ACHN (cell line): ENCODE measurements at regions not wholly inside any gene's neighbourhood (a gene's known extent, or its start where the extent isn't known, plus 50 kb on each side); places are given as distances from the start of the nearest gene placed in this dataset.
"Not testable (repeated sequence)": the region's sequence is repeated elsewhere in the genome, so short reads cannot be mapped to it uniquely, and the experiment has no call there.

Source experiments
- DNase-seq: peaks from one replicate; pipeline ENCODE4 v3.0.0-alpha.2; 2015
- in situ Hi-C: cut with HindIII; loops from 2 replicates; pipeline ENCODE4 v1.10.0; 2017; ENCODE audit warnings: low sequenced_read_pairs, low pct_ligation_motif_present, low pct_unique_long_range_greater_than_20kb

DNA sequence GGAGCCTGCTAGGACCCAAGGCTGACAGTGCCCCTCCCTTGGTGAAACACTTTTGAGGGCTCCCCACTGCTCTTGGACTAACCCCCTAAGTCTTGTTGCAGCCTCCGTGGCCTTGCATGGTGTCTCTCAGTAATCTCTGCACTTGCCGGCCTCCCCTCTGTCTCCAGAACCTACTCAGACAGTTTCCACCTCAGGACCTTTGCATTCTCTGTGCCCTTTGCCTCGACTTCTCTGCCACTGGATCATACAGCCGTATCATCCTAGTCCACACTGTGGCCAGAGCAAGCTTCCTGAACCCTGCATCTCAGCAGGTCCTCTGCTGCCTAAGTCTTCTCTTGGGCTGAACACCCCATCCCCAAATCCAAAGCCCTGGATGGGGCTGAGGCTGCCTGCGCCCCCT lies 152.0 kb upstream of the PTPN1 start:
- DNase-seq = no peak
- in situ Hi-C loops = no loop called here

DNA sequence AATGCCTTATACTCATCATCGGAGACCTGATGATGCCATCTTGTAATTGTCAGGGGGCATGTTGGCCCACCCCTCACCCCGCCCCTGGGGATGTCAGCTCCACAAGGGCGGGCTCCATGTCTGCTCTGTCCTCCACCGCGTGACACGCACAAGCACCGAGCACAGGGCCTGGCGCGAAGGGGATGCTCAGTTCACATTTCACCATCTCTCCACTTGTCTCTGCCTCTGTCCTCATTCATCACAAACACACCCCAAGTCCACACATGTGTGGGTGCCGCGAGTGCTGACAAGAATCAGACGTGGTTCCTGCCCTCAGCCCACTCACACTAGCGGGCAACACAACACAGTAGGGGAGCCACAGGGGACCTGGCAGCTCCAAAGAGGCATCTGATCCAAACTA lies 151.2 kb upstream of the PTPN1 start:
- in situ Hi-C loops = no loop called here
- DNase-seq = no peak

DNA sequence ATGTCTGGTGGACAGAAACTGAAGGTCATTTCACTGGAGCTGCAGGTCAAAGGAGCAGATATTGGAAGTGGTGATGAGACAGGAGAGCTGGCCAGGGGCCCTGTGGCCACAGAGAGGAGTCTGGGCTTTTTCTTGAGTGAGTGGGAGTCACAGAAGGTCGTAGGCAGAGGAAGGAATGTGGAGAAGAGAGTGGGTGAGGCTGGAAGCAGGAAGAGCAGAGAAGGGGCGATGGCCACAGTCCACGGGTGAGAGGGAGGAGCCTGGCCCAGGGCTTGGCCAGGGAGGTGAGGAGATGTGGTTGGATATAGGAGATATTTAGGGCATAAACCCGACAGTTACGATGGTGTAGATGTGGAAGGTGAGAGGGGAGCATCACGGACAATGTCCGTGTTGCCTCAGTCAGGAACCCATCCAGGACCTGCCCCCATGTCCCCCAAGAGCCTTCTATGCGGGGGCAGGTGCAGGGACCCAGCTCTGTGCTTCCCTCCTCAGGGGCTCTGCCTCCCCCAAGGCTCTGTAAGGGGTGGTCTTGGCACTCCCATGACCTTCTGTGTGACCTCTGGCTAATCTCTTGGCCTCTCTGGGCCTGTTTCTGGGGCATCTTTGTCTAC lies 150.5 kb upstream of the PTPN1 start:
- no peak for DNase-seq
- in situ Hi-C loops = no loop called here

DNA sequence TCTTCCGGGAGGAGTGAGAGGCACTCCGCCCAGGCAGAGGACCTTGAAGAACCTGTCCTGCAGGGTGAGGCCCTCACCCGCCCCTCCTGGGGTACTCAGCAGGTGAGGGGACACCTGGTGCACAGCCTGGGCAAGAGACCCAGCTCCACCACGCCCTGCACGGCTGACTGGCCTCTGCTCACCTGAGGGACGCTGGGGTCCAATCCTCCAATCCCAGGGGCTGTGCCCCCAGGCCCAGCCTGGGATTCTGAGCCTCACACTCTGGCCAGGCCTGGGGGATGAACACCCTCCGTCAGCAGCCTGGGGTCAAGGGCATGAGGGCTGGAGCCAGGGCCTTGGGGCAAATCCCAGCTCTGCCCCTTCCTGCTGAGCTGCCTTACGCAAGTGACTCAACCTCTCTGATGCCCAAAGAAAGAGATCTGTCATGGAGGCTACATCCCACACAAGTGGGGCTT lies 149.9 kb upstream of the PTPN1 start:
- in situ Hi-C loops = no loop called here
- DNase-seq = no peak

DNA sequence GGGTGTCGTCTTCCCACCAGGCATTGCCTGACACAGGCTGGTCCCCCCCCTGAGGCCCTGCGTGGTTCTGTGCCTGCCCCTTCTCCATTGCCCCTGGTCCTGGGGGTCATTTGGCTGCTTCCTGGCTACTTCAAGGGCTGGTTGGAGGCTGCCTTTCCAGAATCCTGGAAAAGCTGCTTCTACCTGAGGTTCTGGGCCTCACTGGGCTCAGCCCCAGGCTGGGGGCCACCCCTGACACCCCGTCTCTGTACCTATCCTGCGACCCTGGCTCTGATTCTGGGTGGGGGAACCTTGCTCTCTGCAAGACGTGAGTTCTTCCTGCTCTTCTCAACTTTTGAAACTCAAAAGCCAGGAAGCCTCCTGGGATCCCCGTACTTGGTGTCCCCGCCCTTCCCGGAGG lies 149.3 kb upstream of the PTPN1 start:
- in situ Hi-C loops = no loop called here
- no peak for DNase-seq

GRCh38 chr20:50362177-50362576 lies 148.0 kb upstream of the PTPN1 start:
- DNase-seq, in situ Hi-C loops: not testable (repeated sequence)

GRCh38 chr20:50363027-50363426 lies 147.2 kb upstream of the PTPN1 start:
- in situ Hi-C loops = no loop called here
- no peak for DNase-seq

DNA sequence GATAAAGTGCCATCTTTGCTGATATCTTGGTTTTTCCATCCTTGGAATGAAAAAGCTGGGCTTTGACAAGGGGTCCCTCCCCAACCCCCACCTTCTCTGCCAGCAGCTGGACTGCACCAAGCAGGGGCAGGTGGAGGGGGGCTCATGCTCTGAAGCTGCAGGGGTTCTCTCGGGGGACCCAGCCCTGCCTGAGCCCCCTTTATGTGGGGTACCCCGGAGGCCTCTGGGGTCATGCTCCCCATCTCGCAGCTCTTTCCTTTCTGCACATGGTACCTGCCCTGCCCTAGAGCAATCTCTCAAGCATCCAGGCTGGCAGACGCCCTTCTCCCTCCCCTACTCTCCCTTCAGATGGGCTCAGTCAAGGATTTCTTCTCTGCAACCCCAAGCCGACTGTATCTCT lies 146.7 kb upstream of the PTPN1 start:
- DNase-seq = no peak
- in situ Hi-C loops = no loop called here

DNA sequence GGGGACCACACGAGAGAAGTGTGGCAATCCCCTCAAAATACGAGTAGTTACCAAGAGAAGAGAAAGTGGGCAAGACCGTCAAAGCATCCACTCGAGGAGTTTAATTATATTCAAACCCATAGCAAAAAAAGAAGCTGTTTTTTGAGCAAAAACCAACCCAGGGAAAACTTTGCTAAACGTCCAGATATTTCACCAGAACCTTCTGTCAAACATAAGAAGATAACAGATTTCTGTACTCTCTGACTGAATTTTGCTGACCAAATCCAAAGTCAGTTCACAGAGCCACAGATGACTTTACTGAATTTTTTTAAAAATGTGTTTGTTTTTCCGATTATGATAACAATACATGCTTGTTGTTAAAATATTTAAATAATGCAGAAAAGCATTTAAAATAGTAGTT lies 145.6 kb upstream of the PTPN1 start:
- DNase-seq = no peak
- in situ Hi-C loops = no loop called here

GRCh38 chr20:50366270-50367103 lies 143.7 kb upstream of the PTPN1 start:
- DNase-seq = no peak
- in situ Hi-C loops = no loop called here

DNA sequence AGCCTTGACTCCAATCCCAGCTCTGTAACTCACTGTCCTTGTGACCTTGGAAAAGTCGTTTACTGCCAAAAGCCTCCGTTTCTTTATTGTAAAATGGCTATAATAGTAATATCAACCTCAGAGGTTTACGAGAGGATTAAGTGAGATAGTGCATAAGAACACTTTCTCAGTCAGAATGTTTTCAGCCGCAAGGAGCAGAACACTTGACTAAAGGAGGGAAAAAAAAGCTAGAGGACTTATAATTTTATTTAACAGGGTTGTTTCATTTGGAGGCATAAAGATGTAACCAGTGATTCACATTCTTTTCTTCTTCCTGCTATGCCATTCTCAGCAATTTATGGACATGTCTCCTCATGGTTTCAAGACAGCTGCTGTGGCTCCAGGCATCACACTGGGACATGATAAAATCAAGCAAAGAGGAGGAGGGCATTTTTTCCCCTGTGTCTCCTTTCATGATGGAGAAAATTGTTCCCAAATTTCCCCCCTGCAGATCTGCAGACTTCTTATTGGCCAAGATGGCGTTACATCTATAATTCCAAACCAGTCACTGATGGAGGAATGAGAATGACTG lies 143.0 kb upstream of the PTPN1 start:
- in situ Hi-C loops = no loop called here

GRCh38 chr20:50367739-50368375 lies 142.3 kb upstream of the PTPN1 start:
- in situ Hi-C loops = no loop called here
- DNase-seq = no peak

More for the DNA sequence above, 143.0 kb upstream of the PTPN1 start:
- DNase-seq = no peak

- in situ Hi-C loops = no loop called here
- DNase-seq = no peak
Measured at GRCh38 chr20:50368386-50368785, 141.8 kb upstream of the PTPN1 start.

DNA sequence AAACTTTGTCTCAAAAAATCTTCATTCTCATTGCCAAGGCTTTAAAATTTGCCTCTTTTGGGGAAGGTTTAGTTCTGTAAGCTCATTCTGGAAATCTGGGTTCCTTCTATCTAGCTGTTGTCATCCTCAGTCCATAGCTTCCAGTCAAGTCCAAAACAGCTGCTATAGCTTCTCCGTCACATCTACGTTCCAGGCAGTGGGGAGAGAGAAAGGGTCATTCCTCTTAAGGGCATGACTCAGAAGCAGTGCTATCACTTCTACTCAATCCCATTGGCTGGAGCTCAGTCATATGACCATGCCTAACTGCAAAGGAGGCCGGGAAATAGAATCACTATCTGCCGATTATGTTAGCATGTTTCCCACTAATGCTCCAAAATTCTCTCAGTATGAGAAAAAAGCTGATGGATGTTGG lies 141.4 kb upstream of the PTPN1 start:
- DNase-seq = no peak
- in situ Hi-C loops = no loop called here

DNA sequence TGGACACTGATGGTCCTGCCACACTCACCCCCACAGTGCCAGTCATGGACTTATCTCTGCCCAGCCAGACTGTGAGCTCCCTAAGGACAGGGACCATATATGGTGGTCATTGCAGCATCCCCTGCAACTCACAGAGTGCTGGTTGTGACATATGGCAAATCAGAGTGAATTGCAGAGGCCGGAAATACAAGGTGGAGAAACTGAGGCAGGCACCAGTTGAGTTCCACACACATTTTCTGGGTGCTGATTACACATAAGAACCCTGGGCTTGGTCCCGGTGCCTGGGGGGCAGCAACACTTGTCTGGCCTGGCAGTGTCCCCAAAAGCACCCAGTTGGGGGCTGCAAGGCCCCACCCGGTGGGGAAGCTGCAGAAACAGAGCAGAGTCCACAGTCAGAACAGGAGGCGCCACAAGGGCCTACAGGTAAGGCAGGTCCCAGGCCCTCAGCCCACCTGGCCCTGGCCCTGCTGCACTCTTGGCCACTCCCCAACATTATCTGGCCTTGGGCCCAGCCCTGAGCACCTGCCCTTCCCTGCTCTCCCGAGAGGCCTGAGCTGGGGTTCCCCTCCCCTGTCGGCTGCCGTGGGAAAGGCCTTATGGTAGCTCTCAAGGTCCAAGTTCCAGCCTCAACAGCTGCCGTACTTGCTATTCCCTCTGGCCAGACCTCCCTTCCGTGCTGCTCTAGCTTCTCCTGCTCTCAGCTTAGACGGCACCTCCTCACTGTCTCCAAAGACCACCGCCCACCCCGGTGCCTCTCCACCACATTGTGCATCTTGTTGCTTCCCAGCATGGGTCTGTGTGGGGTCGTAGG lies 140.8 kb upstream of the PTPN1 start:
- in situ Hi-C loops = no loop called here

DNA sequence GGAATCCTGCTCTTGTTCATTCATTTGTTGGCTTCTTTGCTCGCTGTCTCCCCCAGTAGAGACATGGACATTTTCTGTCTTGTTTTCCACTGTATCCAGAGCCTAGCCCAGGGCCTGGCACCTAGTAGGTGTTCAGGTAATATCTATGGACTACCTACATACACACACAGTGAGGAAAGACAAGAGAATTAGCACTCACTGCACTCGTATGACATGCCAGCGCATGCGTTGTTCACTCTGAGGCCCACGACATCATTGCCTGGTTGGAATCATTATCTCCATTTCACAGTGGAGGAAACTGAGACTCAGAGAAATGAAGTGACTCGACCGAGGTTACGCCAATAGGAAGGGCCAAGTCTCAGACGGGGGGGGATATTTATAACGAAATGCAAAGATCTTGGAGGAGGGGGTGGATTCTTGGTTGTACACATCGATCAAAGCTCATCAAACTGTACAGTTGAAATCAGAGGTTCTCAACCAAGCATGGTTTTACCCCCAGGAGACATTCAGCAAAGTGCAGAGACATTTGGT lies 140.1 kb upstream of the PTPN1 start:
- no peak for DNase-seq
- in situ Hi-C loops = no loop called here

More for the DNA sequence above, 140.8 kb upstream of the PTPN1 start:
- no peak for DNase-seq

DNA sequence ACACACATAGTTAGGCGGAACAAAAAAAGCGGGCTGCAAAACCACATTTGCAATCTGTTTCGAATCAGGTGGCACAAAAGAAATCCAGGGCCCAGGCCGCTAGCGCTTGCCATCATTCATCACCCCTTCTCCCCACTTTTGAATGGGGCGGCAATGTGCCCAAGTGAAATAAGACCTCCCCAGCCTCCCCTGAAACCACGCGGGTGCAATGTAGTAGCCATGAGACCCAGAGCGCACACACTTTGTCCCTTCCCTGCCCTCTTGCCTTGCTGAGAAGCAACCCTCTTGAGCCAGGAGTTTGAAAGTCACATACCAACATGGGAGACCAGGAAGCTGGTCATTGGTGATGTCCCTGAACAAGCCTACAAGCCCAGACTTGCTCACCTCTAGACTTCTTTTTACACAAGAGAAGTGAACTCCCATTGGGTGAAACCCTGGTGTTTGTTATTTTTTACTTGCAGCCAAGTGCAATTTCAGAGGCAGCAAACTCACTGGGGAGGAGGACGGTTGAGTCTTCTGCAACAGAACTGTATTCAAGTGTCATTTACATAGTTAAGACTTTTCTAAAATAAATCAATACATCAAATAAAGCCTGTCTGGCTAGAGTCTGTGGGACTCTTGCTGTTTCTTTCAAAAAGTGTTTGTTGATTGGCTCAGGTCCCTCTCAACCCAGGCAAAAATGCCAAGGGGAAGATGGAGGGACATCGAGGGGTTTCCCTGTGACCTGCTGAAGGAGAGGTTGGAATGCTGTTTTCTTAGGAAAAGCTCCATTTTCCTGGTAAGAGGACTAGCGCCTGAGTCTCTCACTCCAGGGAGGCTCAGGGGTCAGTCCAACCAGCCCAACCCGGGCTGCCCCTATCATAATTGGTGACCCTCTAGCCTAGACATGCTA lies 138.1 kb upstream of the PTPN1 start:
- no peak for DNase-seq
- in situ Hi-C loops = no loop called here

- in situ Hi-C loops = no loop called here
- peak; percentile 28 for DNase-seq
Measured at GRCh38 chr20:50372770-50373088, 137.5 kb upstream of the PTPN1 start.
